Astrocyte of the cerebellum (primary cell): ENCODE measurements at regions not wholly inside any gene's neighbourhood (a gene's known extent, or its start where the extent isn't known, plus 50 kb on each side); places are given as distances from the start of the nearest gene placed in this dataset.
"Not testable (repeated sequence)": the region's sequence is repeated elsewhere in the genome, so short reads cannot be mapped to it uniquely, and the experiment has no call there.

ENCODE experiments used
- DNase-seq: peaks from one replicate; pipeline ENCODE4 v3.0.0-alpha.2; 2011; ENCODE audit warnings: low read depth
- H3K4me3 ChIP-seq: 2 replicates; pipeline ENCODE4 v1.5.1; 2011; ENCODE audit warnings: mild to moderate bottlenecking, low read depth, low read length, moderate library complexity
- CTCF ChIP-seq: IDR thresholded peaks from 2 replicates; pipeline ENCODE4 v1.5.1; 2012; ENCODE audit warnings: low read length, low read depth, moderate library complexity, mild to moderate bottlenecking; ENCODE audit errors: missing control alignments
- in situ Hi-C: cut with HindIII; loops from 2 replicates; pipeline ENCODE4 v1.10.0; 2017; ENCODE audit warnings: low sequenced_read_pairs

GRCh38 chr12:7571257-7571656 is 67.7 kb upstream of the CD163 start:
- no peak for DNase-seq
- in situ Hi-C loops: no loop called here
- H3K4me3 ChIP-seq: no peak overlapping the region
- TF ChIP-seq CTCF: no peak

GRCh38 chr12:7557227-7557626 is 53.6 kb upstream of the CD163 start:
- in situ Hi-C loops: no loop called here
- TF ChIP-seq CTCF: no peak
- no peak overlapping the region for H3K4me3 ChIP-seq
- DNase-seq: no peak

GRCh38 chr12:7555752-7556151 is 52.2 kb upstream of the CD163 start:
- in situ Hi-C loops: no loop called here
- H3K4me3 ChIP-seq: no peak overlapping the region
- peak; percentile 3 for DNase-seq
- no peak for TF ChIP-seq CTCF

GRCh38 chr12:7554831-7555230 is 51.3 kb upstream of the CD163 start:
- in situ Hi-C loops, H3K4me3 ChIP-seq, DNase-seq: not testable (repeated sequence)
